ENCODE measurements at regions not wholly inside any gene's neighbourhood (a gene's known extent, or its start where the extent isn't known, plus 50 kb on each side); places are given as distances from the start of the nearest gene placed in this dataset.

DNA sequence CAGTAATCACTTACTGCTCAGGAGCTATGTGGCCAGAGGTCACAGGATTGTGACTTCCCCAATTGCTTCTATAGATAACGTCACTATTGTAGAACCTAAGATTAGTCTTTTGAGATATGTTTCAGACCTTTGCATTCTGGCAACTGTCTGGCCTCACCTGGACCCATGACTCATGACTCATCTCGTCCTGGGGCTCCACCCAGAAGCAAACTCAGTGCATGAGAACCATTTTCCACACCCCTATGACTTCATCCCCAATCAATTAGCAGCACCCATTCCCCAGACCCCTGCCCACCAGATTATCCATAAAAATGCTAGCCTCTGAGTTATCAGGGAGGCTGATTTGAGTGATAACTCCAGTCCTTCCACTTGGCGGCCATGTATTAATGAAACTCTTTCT, 186.9 kb downstream of the EMP1 start:
- no peaks in the 10 kb centered on the region for H3K36me3 ChIP-seq (ENCODE audit: control insufficient read depth in 4 of 4, insufficient read depth in 3 of 4, low read depth in 1 of 4, low read length in 3 of 4)
- WGBS, result 71% methylated on average over 3 of the region's 3 CpGs
- H3K27me3 ChIP-seq (ENCODE audit: control insufficient read depth in 4 of 4, insufficient read depth in 4 of 4, low read length in 3 of 4), result no peaks in the 10 kb centered on the region
- H3K9me3 ChIP-seq (ENCODE audit: control insufficient read depth in 4 of 4, low read length in 3 of 4), result no peaks in the 10 kb centered on the region
- no peak for DNase-seq (ENCODE audit: low spot score)
- no peaks in the 10 kb centered on the region for H3K4me1 ChIP-seq (ENCODE audit: control insufficient read depth in 4 of 4, insufficient read depth in 4 of 4, low read length in 3 of 4)
- no peak overlapping the region for H3K9ac ChIP-seq (ENCODE audit: low read depth in 1 of 2, low read length in 2 of 2)
- no peak for TF ChIP-seq HNF4A (conservative IDR thresholded peaks at IDR 0.05)
- TF ChIP-seq, protein P1, sequence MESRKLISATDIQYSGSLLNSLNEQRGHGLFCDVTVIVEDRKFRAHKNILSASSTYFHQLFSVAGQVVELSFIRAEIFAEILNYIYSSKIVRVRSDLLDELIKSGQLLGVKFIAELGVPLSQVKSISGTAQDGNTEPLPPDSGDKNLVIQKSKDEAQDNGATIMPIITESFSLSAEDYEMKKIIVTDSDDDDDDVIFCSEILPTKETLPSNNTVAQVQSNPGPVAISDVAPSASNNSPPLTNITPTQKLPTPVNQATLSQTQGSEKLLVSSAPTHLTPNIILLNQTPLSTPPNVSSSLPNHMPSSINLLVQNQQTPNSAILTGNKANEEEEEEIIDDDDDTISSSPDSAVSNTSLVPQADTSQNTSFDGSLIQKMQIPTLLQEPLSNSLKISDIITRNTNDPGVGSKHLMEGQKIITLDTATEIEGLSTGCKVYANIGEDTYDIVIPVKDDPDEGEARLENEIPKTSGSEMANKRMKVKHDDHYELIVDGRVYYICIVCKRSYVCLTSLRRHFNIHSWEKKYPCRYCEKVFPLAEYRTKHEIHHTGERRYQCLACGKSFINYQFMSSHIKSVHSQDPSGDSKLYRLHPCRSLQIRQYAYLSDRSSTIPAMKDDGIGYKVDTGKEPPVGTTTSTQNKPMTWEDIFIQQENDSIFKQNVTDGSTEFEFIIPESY (IDR thresholded peaks at IDR 0.05), result no peak
- TF ChIP-seq YY1 (IDR thresholded peaks at IDR 0.05), result no peak
- no peak for TF ChIP-seq HNF4G (IDR thresholded peaks at IDR 0.05)
- no peak for TF ChIP-seq GABPA (IDR thresholded peaks at IDR 0.05 in 1 of 2, conservative IDR thresholded peaks at IDR 0.05 in 1 of 2)
- TF ChIP-seq SP1 (IDR thresholded peaks at IDR 0.05), result no peak
- TF ChIP-seq, protein P2, sequence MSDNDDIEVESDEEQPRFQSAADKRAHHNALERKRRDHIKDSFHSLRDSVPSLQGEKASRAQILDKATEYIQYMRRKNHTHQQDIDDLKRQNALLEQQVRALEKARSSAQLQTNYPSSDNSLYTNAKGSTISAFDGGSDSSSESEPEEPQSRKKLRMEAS (IDR thresholded peaks at IDR 0.05), result no peak
- TF ChIP-seq RAD21 (IDR thresholded peaks at IDR 0.05), result no peak
- H3K27ac ChIP-seq (ENCODE audit: low read depth in 1 of 2, low read length in 2 of 2), result no peak overlapping the region
- H3K4me3 ChIP-seq (ENCODE audit: low read depth in 1 of 3, low read length in 3 of 3), result no peak overlapping the region

DNA sequence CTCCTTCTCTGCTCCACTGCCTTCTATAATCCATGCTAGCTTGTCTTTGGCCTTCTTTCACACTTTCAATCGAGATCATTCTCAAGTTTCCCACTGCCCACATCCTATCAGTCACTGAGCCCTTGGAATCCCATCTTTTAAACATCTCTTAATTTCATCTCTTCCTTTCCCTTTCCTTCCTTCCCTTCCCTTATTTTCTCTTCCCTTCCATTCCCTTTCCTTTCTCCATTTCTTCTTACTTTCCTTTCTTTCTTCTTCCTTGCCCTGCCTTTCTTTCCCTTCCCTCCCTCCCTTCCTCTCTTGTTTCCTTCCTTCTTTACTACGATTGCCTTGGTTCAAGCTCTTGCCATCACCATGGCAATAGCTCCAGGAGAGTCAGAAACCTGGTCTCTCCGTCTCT, 183.8 kb downstream of the EMP1 start:
- Histone ChIP-seq H3K4me1 (ENCODE audit: control insufficient read depth in 4 of 4, insufficient read depth in 4 of 4, low read length in 3 of 4) (peaks cover 0 to 16% (median 13%) of the 10 kb centered on the region in 4 donors), H3K36me3 (ENCODE audit: control insufficient read depth in 4 of 4, insufficient read depth in 3 of 4, low read depth in 1 of 4, low read length in 3 of 4) (no peaks in the 10 kb centered on the region), H3K9ac (ENCODE audit: low read depth in 1 of 2, low read length in 2 of 2) (no peak overlapping the region), H3K27ac (ENCODE audit: low read depth in 1 of 2, low read length in 2 of 2) (no peak overlapping the region), H3K4me3 (ENCODE audit: low read depth in 1 of 3, low read length in 3 of 3) (no peak overlapping the region), H3K27me3 (ENCODE audit: control insufficient read depth in 4 of 4, insufficient read depth in 4 of 4, low read length in 3 of 4) (no peaks in the 10 kb centered on the region), H3K9me3 (ENCODE audit: control insufficient read depth in 4 of 4, low read length in 3 of 4) (no peaks in the 10 kb centered on the region)
- WGBS, result 83% methylated on average over 3 of the region's 3 CpGs
- no peak for DNase-seq (ENCODE audit: low spot score)
- TF ChIP-seq HNF4A (conservative IDR thresholded peaks at IDR 0.05), result no peak
- no peak for TF ChIP-seq RAD21 (IDR thresholded peaks at IDR 0.05)
- no peak for TF ChIP-seq ATF3 (IDR thresholded peaks at IDR 0.05)

- no peak for DNase-seq (ENCODE audit: low spot score)
These were observed 183.1 kb downstream of the EMP1 start for GRCh38 chr12:13379531-13380188.

More at GRCh38 chr12:13379531-13380188, 183.1 kb downstream of the EMP1 start:
- H3K27me3 ChIP-seq (ENCODE audit: control insufficient read depth in 4 of 4, insufficient read depth in 4 of 4, low read length in 3 of 4), result no peaks in the 10 kb centered on the region
- no peak overlapping the region for H3K9ac ChIP-seq (ENCODE audit: low read depth in 1 of 2, low read length in 2 of 2)
- TF ChIP-seq NR2F2 (IDR thresholded peaks at IDR 0.05), result no peak
- no peak for TF ChIP-seq RXRA (IDR thresholded peaks at IDR 0.05)
- no peak for TF ChIP-seq EGR1 (IDR thresholded peaks at IDR 0.05; ENCODE audit: low read depth in 2 of 2)
- no peak for TF ChIP-seq HNF4A (conservative IDR thresholded peaks at IDR 0.05)
- TF ChIP-seq FOXA1 (IDR thresholded peaks at IDR 0.05), result no peak
- TF ChIP-seq SP1 (IDR thresholded peaks at IDR 0.05), result no peak
- TF ChIP-seq GABPA (IDR thresholded peaks at IDR 0.05 in 1 of 2, conservative IDR thresholded peaks at IDR 0.05 in 1 of 2), result no peak
- H3K4me1 ChIP-seq (ENCODE audit: control insufficient read depth in 4 of 4, insufficient read depth in 4 of 4, low read length in 3 of 4), result peaks cover 0 to 23% (median 17%) of the 10 kb centered on the region in 4 donors
- no peak overlapping the region for H3K4me3 ChIP-seq (ENCODE audit: low read depth in 1 of 3, low read length in 3 of 3)
- WGBS, result 67% methylated on average over 3 of the region's 3 CpGs
- H3K27ac ChIP-seq (ENCODE audit: low read depth in 1 of 2, low read length in 2 of 2), result no peak overlapping the region
- H3K36me3 ChIP-seq (ENCODE audit: control insufficient read depth in 4 of 4, insufficient read depth in 3 of 4, low read depth in 1 of 4, low read length in 3 of 4), result no peaks in the 10 kb centered on the region
- no peaks in the 10 kb centered on the region for H3K9me3 ChIP-seq (ENCODE audit: control insufficient read depth in 4 of 4, low read length in 3 of 4)

Data from liver (tissue), 7 donors.